Karpas-422 (cell line): ENCODE measurements at regions not wholly inside any gene's neighbourhood (a gene's known extent, or its start where the extent isn't known, plus 50 kb on each side); places are given as distances from the start of the nearest gene placed in this dataset.
A peak's percentile ranks its signal among the peaks of the same experiment; 100 is the strongest.
"Not testable (repeated sequence)": the region's sequence is repeated elsewhere in the genome, so short reads cannot be mapped to it uniquely, and the experiment has no call there.

Experiments
- DNase-seq: peaks from one replicate; pipeline ENCODE4 v3.0.0-alpha.2; 2015
- H2AFZ ChIP-seq: fragments of 200-600 bp; sonication (generic); 2 replicates; pipeline ENCODE4 v1.6.1; 2014; ENCODE audit warnings: antibody characterized with exemption, low read length, mixed read lengths
- H3K27ac ChIP-seq: fragments of 200-600 bp; sonication (generic); 2 replicates; pipeline ENCODE4 v1.5.1; 2014; ENCODE audit warnings: mild to moderate bottlenecking, low read length, moderate library complexity
- H3K27me3 ChIP-seq: fragments of 200-600 bp; sonication (generic); 2 replicates; pipeline ENCODE4 v1.6.1; 2014; ENCODE audit warnings: low read length, mixed read lengths
- H3K36me3 ChIP-seq: fragments of 200-600 bp; sonication (generic); 2 replicates; pipeline ENCODE4 v1.6.1; 2014; ENCODE audit warnings: low read length, mixed read lengths; ENCODE audit not compliant: insufficient read depth
- H3K4me1 ChIP-seq: fragments of 200-600 bp; sonication (generic); 2 replicates; pipeline ENCODE4 v1.6.1; 2014; ENCODE audit warnings: mild to moderate bottlenecking, low read length, mixed read lengths
- H3K4me2 ChIP-seq: fragments of 200-600 bp; sonication (generic); 2 replicates; pipeline ENCODE4 v1.6.1; 2014; ENCODE audit warnings: low read length, low read depth, mild to moderate bottlenecking; ENCODE audit not compliant: poor library complexity, severe bottlenecking
- H3K4me3 ChIP-seq: fragments of 200-600 bp; sonication (generic); 2 replicates; pipeline ENCODE4 v1.5.1; 2014; ENCODE audit warnings: mild to moderate bottlenecking, antibody characterized with exemption, low read length, mixed read lengths
- H3K79me2 ChIP-seq: fragments of 200-600 bp; sonication (generic); 2 replicates; pipeline ENCODE4 v1.6.1; 2014; ENCODE audit warnings: mild to moderate bottlenecking, low read length, mixed read lengths
- H3K9ac ChIP-seq: fragments of 200-600 bp; sonication (generic); 2 replicates; pipeline ENCODE4 v1.6.0; 2014; ENCODE audit warnings: low read length
- H3K9me2 ChIP-seq: fragments of 200-600 bp; sonication (generic), shearing (Covaris generic); replicated peaks from 2 replicates; pipeline ENCODE4 v1.6.0; 2014; ENCODE audit warnings: mild to moderate bottlenecking, low read length, moderate library complexity; ENCODE audit not compliant: insufficient read depth
- H3K9me3 ChIP-seq: fragments of 300-700, 200-600 bp; sonication (generic); 2 replicates; pipeline ENCODE4 v1.6.1; 2014; ENCODE audit warnings: low read length, mixed read lengths
- H4K20me1 ChIP-seq: fragments of 200-600 bp; sonication (generic); 2 replicates; pipeline ENCODE4 v1.6.1; 2014; ENCODE audit warnings: mild to moderate bottlenecking, antibody characterized with exemption, low read length, low read depth; ENCODE audit not compliant: insufficient read depth

DNA sequence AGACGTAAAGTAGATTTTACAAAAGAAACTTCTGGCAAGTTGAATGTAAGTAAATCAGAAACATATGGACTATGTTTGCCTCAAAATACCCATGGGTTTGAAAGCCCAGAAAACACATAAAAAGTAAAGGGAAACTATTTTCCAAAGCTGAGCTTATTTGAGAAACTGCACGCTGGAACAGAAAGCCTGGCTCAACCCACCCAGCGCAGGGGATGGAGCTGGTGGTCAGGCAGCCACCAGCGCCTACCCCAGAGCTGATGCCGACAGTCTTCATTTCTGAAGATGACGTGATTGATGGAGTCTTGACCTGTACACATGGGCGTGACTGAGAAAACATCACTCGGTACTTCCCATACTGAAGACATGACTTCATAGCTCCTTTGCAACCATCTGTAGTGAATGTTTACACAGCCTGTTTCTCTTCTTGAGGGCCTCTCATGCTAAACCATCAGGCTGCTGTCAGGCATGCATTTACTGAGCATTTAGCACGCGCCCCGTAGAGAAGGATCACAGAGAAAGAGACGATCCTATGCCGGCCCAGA is 232.6 kb upstream of the AUTS2 start:
- Histone ChIP-seq H3K9me2 (no peaks in the 10 kb centered on the region), H3K36me3 (no peaks in the 10 kb centered on the region), H3K27ac (no peak overlapping the region), H2AFZ (no peak overlapping the region), H4K20me1 (no peaks in the 10 kb centered on the region), H3K4me1 (peaks cover 14% of the 10 kb centered on the region), H3K9ac (no peak overlapping the region), H3K4me3 (no peak overlapping the region), H3K79me2 (no peaks in the 10 kb centered on the region), H3K27me3 (no peaks in the 10 kb centered on the region), H3K9me3 (no peaks in the 10 kb centered on the region), H3K4me2 (peak overlapping the region; percentile 55)
- no peak for DNase-seq

DNA sequence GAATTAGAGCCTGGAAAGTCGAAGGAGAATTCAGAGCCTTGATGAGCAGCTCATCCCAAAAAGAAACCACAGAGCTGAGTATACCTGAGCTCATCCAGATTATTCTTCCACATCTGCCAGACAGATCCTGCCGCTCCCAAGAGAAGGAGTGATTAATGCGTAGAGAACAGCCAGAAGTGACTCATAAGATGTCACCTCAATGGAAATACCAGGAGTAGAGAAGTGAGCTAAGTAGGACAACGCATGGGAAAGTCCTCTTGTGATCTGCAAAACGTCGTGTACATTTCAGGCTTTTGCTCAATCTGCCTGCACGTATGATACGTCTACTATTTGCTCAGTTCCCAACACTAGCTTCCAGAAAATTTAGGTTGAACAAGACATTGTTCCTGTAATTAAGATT is 230.5 kb upstream of the AUTS2 start:
- Histone ChIP-seq H3K27me3 (no peaks in the 10 kb centered on the region), H4K20me1 (no peaks in the 10 kb centered on the region), H3K36me3 (no peaks in the 10 kb centered on the region), H3K9ac (no peak overlapping the region), H3K4me1 (peaks cover 14% of the 10 kb centered on the region), H3K4me2 (no peak overlapping the region), H3K9me2 (no peaks in the 10 kb centered on the region), H3K4me3 (no peak overlapping the region), H3K79me2 (no peaks in the 10 kb centered on the region), H2AFZ (no peak overlapping the region), H3K27ac (no peak overlapping the region), H3K9me3 (no peaks in the 10 kb centered on the region)
- DNase-seq: no peak

- no peak overlapping the region for H3K4me3 ChIP-seq
- H3K27me3 ChIP-seq: no peaks in the 10 kb centered on the region
- H4K20me1 ChIP-seq: no peaks in the 10 kb centered on the region
- peak overlapping the region; percentile 14 for H3K4me2 ChIP-seq
- no peaks in the 10 kb centered on the region for H3K9me2 ChIP-seq
- no peaks in the 10 kb centered on the region for H3K79me2 ChIP-seq
- no peak overlapping the region for H3K9ac ChIP-seq
- peaks cover 10% of the 10 kb centered on the region for H3K4me1 ChIP-seq
- peak; percentile 52 for DNase-seq
- H3K27ac ChIP-seq: no peak overlapping the region
- H2AFZ ChIP-seq: 0 out of 2 replicates have a peak overlapping the region, but pooled peaks have one; percentile 39
- no peaks in the 10 kb centered on the region for H3K36me3 ChIP-seq
- H3K9me3 ChIP-seq: no peaks in the 10 kb centered on the region
Measured at GRCh38 chr7:69373171-69374043, 224.9 kb upstream of the AUTS2 start.

GRCh38 chr7:69374044-69374425 is 224.2 kb upstream of the AUTS2 start:
- no peak overlapping the region for H3K27ac ChIP-seq
- H2AFZ ChIP-seq: no peak overlapping the region

GRCh38 chr7:69377191-69377590 is 221.1 kb upstream of the AUTS2 start:
- peaks cover 10% of the 10 kb centered on the region for H3K4me1 ChIP-seq
- no peak overlapping the region for H3K4me2 ChIP-seq
- H3K4me3 ChIP-seq: no peak overlapping the region
- no peaks in the 10 kb centered on the region for H3K36me3 ChIP-seq
- no peak overlapping the region for H3K27ac ChIP-seq
- H2AFZ ChIP-seq: no peak overlapping the region
- H4K20me1 ChIP-seq: no peaks in the 10 kb centered on the region
- DNase-seq: no peak
- no peaks in the 10 kb centered on the region for H3K9me3 ChIP-seq
- no peaks in the 10 kb centered on the region for H3K9me2 ChIP-seq
- no peaks in the 10 kb centered on the region for H3K27me3 ChIP-seq
- H3K9ac ChIP-seq: no peak overlapping the region
- H3K79me2 ChIP-seq: no peaks in the 10 kb centered on the region

More at GRCh38 chr7:69374044-69374425, 224.2 kb upstream of the AUTS2 start:
- Histone ChIP-seq H3K79me2 (no peaks in the 10 kb centered on the region), H3K27me3 (no peaks in the 10 kb centered on the region), H3K4me3 (no peak overlapping the region), H3K9me3 (no peaks in the 10 kb centered on the region), H3K4me2 (no peak overlapping the region), H4K20me1 (no peaks in the 10 kb centered on the region), H3K9me2 (no peaks in the 10 kb centered on the region), H3K36me3 (no peaks in the 10 kb centered on the region), H3K9ac (no peak overlapping the region), H3K4me1 (peaks cover 10% of the 10 kb centered on the region)
- no peak for DNase-seq

- no peaks in the 10 kb centered on the region for H4K20me1 ChIP-seq
- no peaks in the 10 kb centered on the region for H3K9me2 ChIP-seq
- H3K9me3 ChIP-seq: no peaks in the 10 kb centered on the region
- H3K79me2 ChIP-seq: no peaks in the 10 kb centered on the region
- no peak overlapping the region for H2AFZ ChIP-seq
- H3K9ac ChIP-seq: no peak overlapping the region
- no peaks in the 10 kb centered on the region for H3K27me3 ChIP-seq
- no peaks in the 10 kb centered on the region for H3K4me1 ChIP-seq
- H3K4me3 ChIP-seq: no peak overlapping the region
- H3K27ac ChIP-seq: no peak overlapping the region
- no peak overlapping the region for H3K4me2 ChIP-seq
- H3K36me3 ChIP-seq: no peaks in the 10 kb centered on the region
- no peak for DNase-seq
Measured at GRCh38 chr7:69388452-69389137, 209.7 kb upstream of the AUTS2 start.

DNA sequence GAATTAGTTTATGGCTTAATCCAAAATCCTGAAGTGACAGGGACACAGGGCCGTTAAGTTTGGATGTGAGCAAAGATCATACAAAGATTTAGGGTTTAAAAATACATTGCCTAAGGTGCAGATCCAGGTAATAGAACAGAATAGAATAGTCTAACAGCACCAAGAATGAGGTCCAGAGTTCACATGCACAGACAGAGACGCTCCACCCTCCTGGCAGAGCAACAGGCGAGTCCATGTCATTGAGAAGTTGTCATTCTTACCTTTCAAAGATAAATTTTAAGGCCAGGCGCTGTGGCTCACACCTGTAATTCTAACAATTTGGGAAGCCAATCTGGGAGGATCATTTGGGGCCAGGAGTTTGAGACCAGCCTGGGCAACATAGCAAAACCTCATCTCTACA is 209.1 kb upstream of the AUTS2 start:
- Histone ChIP-seq H3K4me3 (no peak overlapping the region), H3K27ac (no peak overlapping the region), H3K79me2 (no peaks in the 10 kb centered on the region), H4K20me1 (no peaks in the 10 kb centered on the region), H3K27me3 (no peaks in the 10 kb centered on the region), H3K9ac (no peak overlapping the region), H3K4me1 (no peaks in the 10 kb centered on the region), H3K9me3 (no peaks in the 10 kb centered on the region), H2AFZ (no peak overlapping the region), H3K4me2 (no peak overlapping the region), H3K36me3 (no peaks in the 10 kb centered on the region), H3K9me2 (no peaks in the 10 kb centered on the region)
- DNase-seq: no peak

DNA sequence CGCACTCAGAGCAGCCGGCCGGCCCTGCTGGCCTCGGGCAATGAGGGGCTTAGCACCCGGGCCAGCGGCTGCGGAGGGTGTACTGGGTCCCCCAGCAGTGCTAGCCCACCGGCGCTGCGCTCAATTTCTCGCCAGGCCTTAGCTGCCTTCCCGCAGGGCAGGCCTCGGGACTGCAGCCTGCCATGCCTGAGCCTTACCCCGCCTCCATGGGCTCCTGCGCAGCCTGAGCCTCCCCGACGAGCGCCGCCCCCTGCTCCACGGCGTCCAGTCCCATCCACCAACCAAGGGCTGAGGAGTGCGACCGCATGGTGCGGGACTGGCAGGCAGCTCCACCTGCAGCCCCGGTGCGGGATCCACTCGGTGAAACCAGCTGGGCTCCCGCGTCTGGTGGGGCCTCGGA is 204.4 kb upstream of the AUTS2 start:
- not testable (repeated sequence) for H3K4me3 ChIP-seq, H2AFZ ChIP-seq, H3K9ac ChIP-seq, H3K27me3 ChIP-seq, H3K9me3 ChIP-seq, H3K79me2 ChIP-seq, H3K27ac ChIP-seq, H4K20me1 ChIP-seq, H3K9me2 ChIP-seq, DNase-seq, H3K36me3 ChIP-seq, H3K4me1 ChIP-seq, H3K4me2 ChIP-seq
